Stimulated activated naive CD8-positive, alpha-beta T cell treated with anti-CD3 and anti-CD28 coated beads, Interleukin-15, amount 100 ng/mL, for 72 hours (primary cell): ENCODE measurements at regions not wholly inside any gene's neighbourhood (a gene's known extent, or its start where the extent isn't known, plus 50 kb on each side); places are given as distances from the start of the nearest gene placed in this dataset.
A peak's percentile ranks its signal among the peaks of the same experiment; 100 is the strongest.
"Not testable (repeated sequence)": the region's sequence is repeated elsewhere in the genome, so short reads cannot be mapped to it uniquely, and the experiment has no call there.

ENCODE experiments used
- ATAC-seq: fragments of 150-1000 bp; cut with Tn5 transposase; 2 replicates; pipeline ENCODE4 v1.10.0; 2021; ENCODE audit warnings: mild to moderate bottlenecking, moderate library complexity
- DNase-seq, 2 donors: peaks; one replicate each; pipeline ENCODE4 v3.0.0; 2021 to 2022
- H3K27ac Mint-ChIP-seq, 2 donors: one replicate each; pipeline ENCODE4 v1.8.0; 2022; ENCODE audit warnings: mild to moderate bottlenecking in 2 of 2, mixed read lengths in 2 of 2, moderate library complexity in 2 of 2
- H3K27me3 Mint-ChIP-seq: one replicate; pipeline ENCODE4 v1.8.0; 2022; ENCODE audit warnings: mixed read lengths
- H3K4me1 Mint-ChIP-seq: one replicate; pipeline ENCODE4 v1.8.0; 2022; ENCODE audit warnings: mild to moderate bottlenecking, mixed read lengths
- H3K4me3 Mint-ChIP-seq, 2 donors: one replicate each; pipeline ENCODE4 v1.8.0; 2022; ENCODE audit warnings: mild to moderate bottlenecking in 2 of 2, mixed read lengths in 2 of 2, moderate library complexity in 1 of 2
- H3K9me3 Mint-ChIP-seq, 2 donors: one replicate each; pipeline ENCODE4 v1.8.0; 2022; ENCODE audit warnings: mixed read lengths in 2 of 2

DNA sequence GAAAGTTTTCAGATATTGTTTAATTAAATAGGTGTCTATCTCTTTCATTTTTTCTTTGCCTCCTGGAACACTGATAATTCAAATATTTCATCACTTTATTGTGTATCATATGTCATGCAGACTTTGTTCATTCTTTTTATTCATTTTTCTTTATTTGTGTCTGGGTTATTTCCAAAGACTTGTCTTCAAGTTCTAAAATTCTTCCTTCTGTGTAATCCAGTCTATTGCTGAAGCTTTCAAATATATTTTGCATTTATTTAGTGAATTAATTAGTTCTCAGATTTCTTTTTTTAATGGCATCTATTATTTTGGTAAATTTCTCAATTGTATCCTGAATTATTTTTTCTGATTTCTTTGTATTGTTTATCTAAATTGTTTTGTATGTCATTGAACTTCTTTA lies 70.1 kb downstream of the ZNF330 start:
- ATAC-seq: no peak

DNA sequence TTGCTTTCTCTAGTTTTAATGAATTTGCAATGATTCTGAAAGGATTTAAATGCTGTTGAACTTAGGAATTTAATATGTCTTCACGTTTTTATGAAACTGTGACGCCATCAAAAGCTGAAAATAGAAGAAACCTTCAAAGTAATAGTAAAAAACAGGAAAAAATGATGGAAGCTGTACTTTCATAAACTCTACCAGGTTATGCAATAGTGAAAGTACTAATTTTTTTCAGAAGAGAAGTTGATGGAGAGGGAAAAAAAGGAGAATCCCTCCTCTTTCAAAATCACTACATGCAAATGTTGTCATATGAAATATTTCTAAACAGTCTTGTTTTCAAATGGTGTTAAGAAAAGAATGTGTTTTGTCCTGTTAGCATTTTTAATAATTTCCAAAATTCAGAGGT lies 73.6 kb downstream of the ZNF330 start:
- no peak for ATAC-seq
- no peaks in the 10 kb centered on the region for H3K4me1 Mint-ChIP-seq

More for the DNA sequence above, 70.1 kb downstream of the ZNF330 start:
- Mint-ChIP-seq H3K9me3 (peaks cover 22 to 32% of the 10 kb centered on the region in 2 donors), H3K27ac (no peak overlapping the region), H3K4me3 (no peak overlapping the region), H3K27me3 (peaks cover 25% of the 10 kb centered on the region), H3K4me1 (no peaks in the 10 kb centered on the region)
- no peak for DNase-seq

DNA sequence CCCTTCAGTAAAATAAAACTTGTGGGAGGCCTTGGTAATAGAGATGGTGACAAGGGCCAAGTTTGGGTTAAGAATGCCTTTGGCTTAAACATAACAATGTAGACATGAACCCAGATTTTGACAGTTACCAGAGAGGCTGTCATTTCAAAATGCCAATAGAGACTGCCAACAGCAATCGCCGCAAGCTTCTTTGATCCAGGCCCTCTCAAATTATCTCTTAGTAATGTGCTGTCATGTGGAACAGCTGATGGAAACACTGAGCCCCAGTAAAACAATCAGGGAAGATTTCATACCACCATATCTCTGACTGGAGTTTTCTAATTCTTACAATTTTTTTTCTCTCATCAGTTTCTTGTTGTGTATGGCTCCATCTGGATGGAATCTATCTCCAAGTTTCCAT lies 80.5 kb downstream of the ZNF330 start:
- Mint-ChIP-seq H3K27me3 (no peaks in the 10 kb centered on the region), H3K4me1 (no peaks in the 10 kb centered on the region), H3K9me3 (no peaks in the 10 kb centered on the region), H3K4me3 (no peak overlapping the region), H3K27ac (no peak overlapping the region)
- DNase-seq (no peak), ATAC-seq (no peak)

More for the DNA sequence above, 73.6 kb downstream of the ZNF330 start:
- no peak overlapping the region for H3K27ac Mint-ChIP-seq
- peaks cover 11% of the 10 kb centered on the region for H3K27me3 Mint-ChIP-seq
- no peak overlapping the region for H3K4me3 Mint-ChIP-seq
- no peak for DNase-seq
- peaks cover 18 to 27% of the 10 kb centered on the region in 2 donors for H3K9me3 Mint-ChIP-seq

DNA sequence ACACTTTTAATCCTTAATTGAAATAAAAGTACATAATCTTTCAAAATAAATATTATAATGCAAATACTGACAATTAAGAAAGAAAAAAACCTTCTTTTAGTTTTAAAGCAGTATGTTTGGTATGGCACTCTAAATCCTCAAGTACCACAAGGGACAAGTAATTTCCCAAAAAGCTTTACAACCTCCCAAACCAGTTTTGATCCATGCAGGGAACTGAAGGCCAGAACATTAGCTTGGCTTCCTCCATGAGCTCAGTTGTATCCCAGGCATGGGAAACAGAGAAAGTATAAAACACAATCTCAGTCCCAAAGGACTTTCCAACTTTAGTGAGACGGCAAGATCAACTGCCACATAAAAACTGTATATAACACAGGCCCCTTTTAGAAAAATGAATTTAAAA lies 82.2 kb downstream of the ZNF330 start:
- ATAC-seq: no peak

DNA sequence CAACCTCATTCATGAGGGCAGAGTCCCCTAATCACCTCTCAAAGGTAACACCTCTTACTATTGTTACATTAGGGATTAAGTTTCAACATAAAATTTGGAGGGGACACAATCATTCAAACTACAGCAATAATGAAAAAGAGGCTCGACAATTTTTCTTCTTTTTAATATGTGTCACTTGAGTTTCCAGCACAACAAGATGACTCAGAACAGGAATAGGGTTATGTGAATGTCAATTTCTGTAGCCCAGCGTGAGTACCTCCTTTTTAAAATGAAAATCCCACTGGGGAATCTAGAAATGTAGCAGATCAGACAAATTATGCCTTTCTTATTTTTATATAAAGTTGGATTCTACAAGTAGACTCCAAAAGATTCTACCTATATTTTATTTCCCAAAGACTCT lies 83.7 kb downstream of the ZNF330 start:
- no peak overlapping the region for H3K4me3 Mint-ChIP-seq
- H3K4me1 Mint-ChIP-seq: peaks cover 11% of the 10 kb centered on the region
- no peak overlapping the region for H3K27ac Mint-ChIP-seq
- DNase-seq: no peak
- H3K27me3 Mint-ChIP-seq: no peaks in the 10 kb centered on the region
- ATAC-seq: no peak
- H3K9me3 Mint-ChIP-seq: no peaks in the 10 kb centered on the region

More for the DNA sequence above, 82.2 kb downstream of the ZNF330 start:
- DNase-seq: no peak
- no peaks in the 10 kb centered on the region for H3K9me3 Mint-ChIP-seq
- H3K4me3 Mint-ChIP-seq: no peak overlapping the region
- H3K4me1 Mint-ChIP-seq: peaks cover 10% of the 10 kb centered on the region
- peak overlapping the region in 1 of 2 donors; percentile 59 for H3K27ac Mint-ChIP-seq
- no peaks in the 10 kb centered on the region for H3K27me3 Mint-ChIP-seq

DNA sequence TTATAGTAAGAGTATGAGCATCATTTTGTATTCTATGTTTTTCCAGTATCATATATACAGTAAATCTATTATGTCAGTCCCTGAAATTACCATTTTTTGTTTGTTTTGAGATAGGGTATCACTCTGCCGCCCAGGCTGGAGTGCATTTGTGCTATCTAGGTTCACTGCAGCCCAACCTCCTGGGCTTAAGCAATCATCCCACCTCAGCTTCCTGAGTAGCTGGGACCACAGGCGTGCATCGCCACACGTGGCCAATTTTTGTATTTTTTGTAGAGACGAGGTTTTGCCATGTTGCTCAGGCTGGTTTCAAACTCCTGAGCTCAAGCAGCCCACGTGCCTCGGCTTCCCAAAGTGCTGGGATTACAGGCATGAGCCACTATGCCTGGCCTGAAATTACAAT lies 85.6 kb downstream of the ZNF330 start:
- peaks cover 11% of the 10 kb centered on the region for H3K4me1 Mint-ChIP-seq
- no peak for DNase-seq
- H3K27me3 Mint-ChIP-seq: no peaks in the 10 kb centered on the region
- ATAC-seq: no peak
- no peaks in the 10 kb centered on the region for H3K9me3 Mint-ChIP-seq
- no peak overlapping the region for H3K4me3 Mint-ChIP-seq
- no peak overlapping the region for H3K27ac Mint-ChIP-seq

DNA sequence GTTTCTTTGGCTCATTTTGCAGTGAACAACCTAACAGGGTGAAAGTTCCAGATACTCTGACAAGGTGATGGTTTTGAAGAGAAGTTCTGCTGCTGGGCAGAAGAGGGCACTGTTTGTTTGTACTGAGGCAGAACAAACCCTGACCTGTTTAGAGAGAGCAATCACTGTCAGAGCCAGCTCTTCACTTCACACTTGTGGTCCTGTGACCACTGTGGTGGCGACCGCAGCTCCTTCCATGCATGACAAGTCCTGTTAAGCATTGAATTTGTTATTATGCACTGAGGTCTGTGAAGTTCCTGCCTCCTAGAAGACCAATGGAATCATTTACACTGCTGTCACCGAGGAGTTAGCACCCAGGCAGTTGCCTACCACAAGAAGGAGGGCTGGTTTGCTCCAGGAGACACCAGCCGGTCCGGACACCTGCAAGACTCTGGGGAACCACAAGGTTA lies 86.6 kb downstream of the ZNF330 start:
- Mint-ChIP-seq H3K27ac (no peak overlapping the region), H3K9me3 (no peaks in the 10 kb centered on the region), H3K4me3 (no peak overlapping the region), H3K4me1 (peaks cover 11% of the 10 kb centered on the region), H3K27me3 (no peaks in the 10 kb centered on the region)
- ATAC-seq: peak; percentile 99
- peak; percentile 56 to 77 for DNase-seq

DNA sequence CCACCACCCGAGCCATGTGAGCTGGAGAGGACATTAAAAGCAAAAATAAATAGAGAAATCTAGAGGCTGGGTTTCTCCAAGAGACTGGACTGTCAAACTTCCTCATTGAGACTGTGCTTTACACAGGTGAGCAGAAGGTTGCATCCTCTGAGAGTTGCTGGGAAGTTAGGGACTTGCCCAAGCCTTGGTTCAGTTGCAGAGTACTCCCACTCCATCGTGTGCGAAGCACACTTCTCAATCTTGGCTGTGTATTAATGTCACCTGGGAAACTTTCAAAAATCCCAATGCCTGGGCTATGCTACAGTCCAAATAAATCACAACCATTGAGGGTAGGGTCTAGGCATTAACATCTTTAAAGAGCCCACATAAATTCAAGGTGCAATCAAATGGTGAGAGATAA lies 89.2 kb downstream of the ZNF330 start:
- Mint-ChIP-seq H3K27me3 (peaks cover 12% of the 10 kb centered on the region), H3K9me3 (no peaks in the 10 kb centered on the region), H3K27ac (no peak overlapping the region), H3K4me3 (no peak overlapping the region), H3K4me1 (peaks cover 11% of the 10 kb centered on the region)
- DNase-seq: no peak
- ATAC-seq: no peak

DNA sequence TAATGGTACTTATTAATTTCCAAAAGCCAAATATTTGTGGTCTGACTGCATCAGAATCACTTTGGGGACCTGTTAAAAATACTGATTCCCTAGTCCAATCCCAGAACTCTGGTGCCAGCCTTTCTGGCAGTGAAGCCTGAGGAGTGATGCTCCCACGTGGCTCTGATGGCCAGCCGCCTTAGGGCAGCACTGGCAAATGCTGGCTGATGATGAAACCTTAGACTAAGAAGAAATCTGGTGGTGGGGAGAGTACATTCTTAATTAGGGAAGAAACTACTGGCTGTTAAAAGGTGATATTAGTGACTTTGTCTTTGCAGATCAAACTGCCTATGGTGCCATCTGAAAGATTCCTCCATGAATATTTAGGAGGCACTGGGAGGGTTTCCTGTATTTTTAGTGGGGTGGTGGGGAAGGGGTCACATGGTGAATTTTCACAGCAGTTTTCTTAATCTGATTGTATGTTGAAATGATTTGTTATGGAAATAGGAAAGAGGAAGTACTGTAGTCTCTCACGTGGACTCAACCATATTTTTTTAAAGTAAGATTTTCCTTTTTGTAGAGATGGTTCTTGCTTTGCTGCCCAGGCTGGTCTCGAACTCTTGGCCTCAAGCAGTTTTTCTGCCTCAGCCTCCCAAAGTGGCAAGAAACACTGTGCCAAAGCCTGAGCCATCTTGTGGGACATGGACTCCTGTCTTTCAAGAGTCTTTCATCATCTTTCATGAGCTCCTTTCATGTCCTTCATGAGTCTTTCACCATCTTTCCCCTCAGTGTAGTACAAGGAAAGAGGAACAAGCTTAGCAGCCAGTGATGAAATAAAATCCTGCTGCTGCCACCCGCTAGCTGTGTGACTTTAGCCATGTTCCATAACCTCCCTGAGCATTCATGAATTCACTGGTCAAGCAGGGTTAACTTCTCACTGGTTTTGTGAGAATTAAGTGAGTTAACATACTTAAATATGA lies 90.8 kb downstream of the ZNF330 start:
- Mint-ChIP-seq H3K4me3 (no peak overlapping the region), H3K9me3 (no peaks in the 10 kb centered on the region), H3K4me1 (peaks cover 11% of the 10 kb centered on the region), H3K27me3 (peaks cover 12% of the 10 kb centered on the region), H3K27ac (no peak overlapping the region)
- ATAC-seq (no peak), DNase-seq (no peak)

DNA sequence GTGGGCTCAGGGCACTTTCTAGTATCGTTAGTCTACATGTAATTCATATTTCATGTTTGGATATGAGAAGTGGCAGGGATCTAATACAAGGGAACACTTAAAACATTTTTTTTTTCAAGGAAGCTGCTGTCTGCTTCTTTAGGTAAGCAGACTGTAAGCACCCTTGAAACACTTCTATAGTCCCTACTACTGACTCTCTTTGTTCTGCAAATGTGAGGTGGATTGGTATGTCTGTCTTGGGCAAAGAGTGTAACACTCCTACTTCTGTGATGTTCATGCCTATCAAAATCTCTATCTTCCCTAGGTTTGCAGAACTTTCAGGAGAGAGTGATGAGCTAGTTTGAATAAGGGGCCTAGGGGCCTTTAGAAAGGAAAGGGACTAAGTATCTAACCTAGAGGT lies 93.9 kb downstream of the ZNF330 start:
- Mint-ChIP-seq H3K27ac (no peak overlapping the region), H3K4me3 (no peak overlapping the region), H3K27me3 (peaks cover 37% of the 10 kb centered on the region), H3K9me3 (no peaks in the 10 kb centered on the region), H3K4me1 (no peaks in the 10 kb centered on the region)
- DNase-seq: no peak
- no peak for ATAC-seq

DNA sequence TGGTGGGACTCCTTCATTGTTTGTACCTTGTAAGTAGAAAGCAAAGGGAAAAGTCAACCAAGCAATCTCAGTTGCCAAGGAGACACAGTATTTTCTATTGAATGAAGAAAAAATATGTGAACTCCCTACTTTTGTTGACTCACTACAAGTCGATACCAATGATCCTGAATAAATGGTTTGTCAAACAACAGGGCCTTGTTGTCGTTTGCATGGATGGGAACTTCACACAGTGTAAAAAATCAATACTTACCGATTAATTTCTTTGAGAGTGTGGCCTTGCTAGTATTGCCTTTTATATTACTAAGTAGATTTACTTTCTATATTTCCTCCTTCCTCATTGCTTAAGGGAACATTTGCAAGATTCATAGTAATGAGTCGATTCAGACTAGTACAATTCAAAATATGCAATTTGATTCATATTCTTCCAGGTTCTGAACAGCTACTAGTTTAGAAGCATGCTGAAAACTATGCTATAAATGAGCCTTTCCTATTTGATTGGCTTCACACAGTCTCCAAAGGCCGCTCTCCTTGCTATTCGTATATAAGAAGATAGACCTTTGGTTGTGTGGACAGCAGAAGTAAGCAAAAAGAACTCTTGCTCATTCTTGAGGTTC lies 108.0 kb downstream of the ZNF330 start:
- Mint-ChIP-seq H3K27me3 (peaks cover 53% of the 10 kb centered on the region), H3K4me1 (no peaks in the 10 kb centered on the region), H3K27ac (no peak overlapping the region), H3K4me3 (no peak overlapping the region), H3K9me3 (no peaks in the 10 kb centered on the region)
- ATAC-seq: no peak
- no peak for DNase-seq

DNA sequence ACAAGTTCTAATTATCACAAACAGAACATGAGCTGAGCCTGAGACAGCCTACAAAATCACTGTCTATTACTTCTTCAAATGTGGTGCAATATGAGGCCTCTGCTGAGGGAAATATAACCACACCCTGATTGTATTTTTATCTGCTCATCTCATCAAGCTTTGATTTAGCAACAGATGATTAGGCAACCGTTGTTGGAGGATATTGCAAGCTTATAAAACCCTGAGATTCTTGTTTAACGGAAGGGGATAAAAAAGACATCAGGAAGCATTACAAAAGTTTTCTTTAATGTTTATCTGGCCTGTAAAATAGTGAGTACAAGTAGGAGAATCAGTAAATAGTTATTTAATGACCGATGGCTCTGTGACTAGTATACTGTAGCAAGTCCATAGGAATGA lies 108.5 kb downstream of the ZNF330 start:
- H3K27ac Mint-ChIP-seq: no peak overlapping the region
- peaks cover 58% of the 10 kb centered on the region for H3K27me3 Mint-ChIP-seq
- no peaks in the 10 kb centered on the region for H3K9me3 Mint-ChIP-seq
- no peak overlapping the region for H3K4me3 Mint-ChIP-seq
- ATAC-seq: no peak
- no peak for DNase-seq
- no peaks in the 10 kb centered on the region for H3K4me1 Mint-ChIP-seq

DNA sequence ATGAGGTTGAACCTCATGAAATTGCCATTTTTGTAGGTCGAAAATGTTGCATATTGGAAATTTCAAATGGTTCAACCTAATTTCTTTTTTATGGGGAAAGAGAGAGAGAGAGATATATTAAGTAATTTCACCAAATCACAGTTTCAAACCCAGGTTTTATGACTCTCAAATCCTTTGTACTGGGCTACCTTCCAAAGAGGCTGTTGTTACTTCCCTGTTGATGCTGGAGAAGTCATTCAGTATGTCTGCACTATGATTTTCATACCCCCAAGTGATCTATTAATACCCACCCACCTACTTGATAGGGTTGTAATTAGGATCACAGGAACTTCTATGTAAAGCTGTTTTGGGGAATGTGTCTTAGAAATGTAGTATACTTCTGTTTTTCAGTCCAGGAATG lies 109.9 kb downstream of the ZNF330 start:
- no peak overlapping the region for H3K27ac Mint-ChIP-seq
- H3K4me1 Mint-ChIP-seq: no peaks in the 10 kb centered on the region
- H3K9me3 Mint-ChIP-seq: no peaks in the 10 kb centered on the region
- H3K4me3 Mint-ChIP-seq: no peak overlapping the region
- ATAC-seq (no peak), DNase-seq (no peak)
- H3K27me3 Mint-ChIP-seq: peaks cover 63% of the 10 kb centered on the region

DNA sequence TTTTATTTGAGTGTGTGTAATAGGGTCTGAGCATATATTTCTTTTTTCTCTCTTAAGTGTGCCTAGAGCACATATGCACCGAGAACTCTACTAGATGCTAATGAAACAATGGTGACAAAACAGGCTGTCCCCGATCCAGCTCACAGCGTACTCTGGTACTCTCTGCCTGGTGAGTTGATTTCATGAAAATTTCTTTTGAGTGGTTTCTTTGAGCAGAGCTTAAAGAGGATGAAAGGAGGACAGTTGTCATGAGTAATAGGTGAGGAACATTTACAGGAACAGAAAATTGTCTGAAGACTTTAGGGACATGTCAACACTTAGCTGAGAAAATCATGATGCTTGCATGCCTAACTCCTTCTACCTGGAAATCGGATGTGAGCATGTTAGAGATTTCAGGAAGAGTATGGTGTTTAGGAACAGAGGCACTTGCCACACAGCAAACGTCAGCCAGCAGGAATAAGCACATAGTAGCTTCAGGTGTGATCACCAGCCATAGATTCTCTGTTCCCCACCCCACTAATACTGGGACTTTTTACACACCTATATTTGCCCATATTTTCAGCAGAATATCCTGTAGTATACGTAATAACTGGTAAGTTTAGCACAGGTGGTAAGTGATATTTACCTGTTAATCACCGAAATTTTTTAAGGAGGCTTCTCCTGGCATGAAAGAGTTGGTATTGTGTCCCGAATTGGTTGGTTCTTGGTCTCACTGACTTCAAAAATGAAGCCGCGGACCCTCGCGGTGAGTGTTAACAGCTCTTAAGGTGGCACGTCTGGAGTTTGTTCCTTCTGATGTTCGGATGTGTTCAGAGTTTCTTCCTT lies 111.1 kb downstream of the ZNF330 start:
- ATAC-seq (no peak), DNase-seq (no peak)
- H3K9me3 Mint-ChIP-seq: no peaks in the 10 kb centered on the region
- H3K4me3 Mint-ChIP-seq: no peak overlapping the region
- peaks cover 72% of the 10 kb centered on the region for H3K27me3 Mint-ChIP-seq
- H3K4me1 Mint-ChIP-seq: no peaks in the 10 kb centered on the region
- H3K27ac Mint-ChIP-seq: no peak overlapping the region

DNA sequence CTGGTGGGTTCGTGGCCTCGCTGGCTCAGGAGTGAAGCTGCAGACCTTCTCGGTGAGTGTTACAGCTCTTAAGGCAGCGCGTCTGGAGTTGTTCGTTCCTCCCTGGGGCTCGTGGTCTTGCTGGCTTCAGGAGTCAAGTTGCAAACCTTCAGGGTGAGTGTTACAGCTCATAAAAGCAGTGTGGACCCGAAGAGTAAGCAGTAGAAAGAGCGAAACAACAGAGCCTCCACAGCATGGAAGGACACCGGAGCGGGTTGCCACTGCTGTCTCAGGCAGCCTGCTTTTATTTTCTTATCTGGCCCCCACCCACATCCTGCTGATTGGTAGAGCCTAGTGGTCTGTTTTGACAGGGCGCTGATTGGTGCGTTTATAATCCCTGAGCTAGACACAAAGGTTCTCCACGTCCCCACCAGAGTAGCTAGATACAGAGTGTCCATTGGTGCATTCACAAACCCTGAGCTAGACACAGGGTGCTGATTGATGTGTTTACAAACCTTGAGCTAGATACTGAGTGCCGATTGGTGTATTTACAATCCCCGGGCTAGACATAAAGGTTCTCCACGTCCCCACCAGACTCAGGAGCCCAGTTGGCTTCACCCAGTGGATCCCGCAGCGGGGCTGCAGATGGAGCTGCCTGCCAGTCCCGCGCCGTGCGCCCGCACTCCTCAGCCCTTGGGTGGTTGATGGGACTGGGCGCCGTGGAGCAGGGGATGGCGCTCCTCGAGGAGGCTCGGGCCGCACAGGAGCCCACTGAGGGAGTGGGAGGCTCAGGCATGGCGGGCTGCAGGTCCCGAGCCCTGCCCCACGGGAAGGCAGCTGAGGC lies 111.9 kb downstream of the ZNF330 start:
- not testable (repeated sequence) for ATAC-seq, H3K4me1 Mint-ChIP-seq, H3K27ac Mint-ChIP-seq, DNase-seq, H3K9me3 Mint-ChIP-seq
- peak overlapping the region; percentile 15 to 63 for H3K4me3 Mint-ChIP-seq
- peaks cover 67% of the 10 kb centered on the region for H3K27me3 Mint-ChIP-seq
